ENCODE measurements at regions not wholly inside any gene's neighbourhood (a gene's known extent, or its start where the extent isn't known, plus 50 kb on each side); places are given as distances from the start of the nearest gene placed in this dataset.

DNA sequence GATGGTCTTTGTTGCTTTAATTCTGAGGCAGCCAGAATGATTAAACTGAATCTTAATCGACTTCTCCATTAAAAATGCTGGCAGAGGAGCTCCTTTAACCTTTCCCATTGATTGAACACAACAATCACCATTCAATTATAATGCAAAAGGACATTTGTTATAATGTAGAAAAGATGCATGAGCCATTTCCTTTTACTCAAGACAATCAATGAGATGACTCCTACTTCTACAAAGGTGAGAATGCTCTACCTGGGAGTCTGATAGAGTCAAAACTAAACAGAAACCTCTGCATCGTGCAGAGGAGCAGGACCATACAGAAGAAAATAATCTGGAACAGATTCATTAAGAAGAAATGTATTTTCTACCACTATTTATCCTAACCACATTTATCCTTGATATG, 253.6 kb upstream of the DACH1 start:
- no peak for DNase-seq (ENCODE audit: low spot score)

DNA sequence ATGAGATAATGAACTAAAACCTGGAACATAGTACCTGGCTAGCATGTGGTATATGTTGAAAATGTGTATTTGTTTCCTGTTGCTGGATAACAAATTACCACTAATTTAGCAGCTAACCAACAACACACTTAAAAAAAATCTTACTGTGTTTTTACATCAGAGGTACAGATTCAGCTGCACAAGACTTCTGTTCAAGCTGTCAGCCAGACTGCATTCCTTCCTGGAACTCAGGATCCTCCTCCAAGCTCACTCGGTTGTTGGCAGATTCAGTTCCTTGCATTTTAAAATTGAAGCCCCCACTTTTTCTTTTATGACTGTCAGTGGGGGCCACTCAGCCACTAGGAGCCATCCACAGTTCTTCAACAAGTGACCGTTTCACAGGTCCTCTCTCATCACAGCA, 246.9 kb upstream of the DACH1 start:
- DNase-seq (ENCODE audit: low spot score) = no peak

DNA sequence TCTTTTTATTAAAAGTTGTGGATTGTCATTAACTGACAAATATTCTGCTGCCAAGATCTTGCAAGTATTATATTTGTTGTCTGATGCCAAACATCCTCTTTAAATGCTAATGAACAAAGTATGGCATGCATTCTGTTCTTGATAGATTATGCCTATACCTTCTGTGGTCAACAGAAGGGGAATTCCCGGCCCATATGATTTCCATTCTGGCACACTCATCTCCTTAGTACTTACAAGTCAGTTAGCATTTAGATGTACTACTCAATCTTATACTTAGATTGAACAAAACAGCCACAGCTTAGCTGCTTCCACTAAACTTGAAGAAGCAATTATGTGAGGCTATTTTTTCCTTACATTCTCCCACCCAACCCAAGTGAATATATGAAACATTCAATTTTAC, 246.1 kb upstream of the DACH1 start:
- DNase-seq (ENCODE audit: low spot score) = no peak

DNA sequence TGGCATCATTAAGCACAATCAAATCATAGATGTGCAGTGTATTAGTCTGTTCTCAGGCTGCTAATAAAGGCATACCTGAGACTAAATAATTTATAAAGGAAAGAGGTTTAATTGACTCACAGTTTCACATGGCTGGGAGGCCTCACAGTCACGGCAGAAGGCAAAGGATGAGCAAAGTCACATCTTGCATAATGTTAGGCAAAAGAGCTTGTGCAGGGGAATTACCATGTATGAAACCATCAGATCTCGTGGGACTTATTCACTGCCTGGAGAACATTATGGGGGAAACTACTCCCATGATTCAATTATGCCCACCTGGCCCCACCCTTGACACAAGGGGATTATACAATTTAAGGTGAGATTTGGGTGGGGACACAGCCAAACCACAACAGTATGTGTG, 245.2 kb upstream of the DACH1 start:
- no peak for DNase-seq (ENCODE audit: low spot score)

DNA sequence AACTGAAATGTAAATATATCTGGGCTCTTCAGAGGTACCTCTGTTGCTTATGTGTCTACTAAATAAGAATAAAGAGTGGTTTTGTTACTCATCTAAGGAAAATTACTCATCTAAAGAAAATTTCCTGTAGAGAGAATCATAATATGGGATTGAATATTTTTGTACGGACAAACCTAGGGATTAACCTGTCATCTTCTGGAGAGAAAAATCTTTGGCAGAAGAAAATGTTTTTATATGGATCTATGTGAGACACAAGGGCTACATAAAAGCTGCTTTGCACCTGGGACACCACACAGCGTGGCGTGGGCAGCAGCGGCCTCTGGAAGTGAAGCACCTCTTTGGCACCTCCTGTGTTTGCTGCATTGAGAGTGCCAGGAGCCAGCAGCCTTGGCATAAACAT, 242.9 kb upstream of the DACH1 start:
- DNase-seq (ENCODE audit: low spot score) = no peak

DNA sequence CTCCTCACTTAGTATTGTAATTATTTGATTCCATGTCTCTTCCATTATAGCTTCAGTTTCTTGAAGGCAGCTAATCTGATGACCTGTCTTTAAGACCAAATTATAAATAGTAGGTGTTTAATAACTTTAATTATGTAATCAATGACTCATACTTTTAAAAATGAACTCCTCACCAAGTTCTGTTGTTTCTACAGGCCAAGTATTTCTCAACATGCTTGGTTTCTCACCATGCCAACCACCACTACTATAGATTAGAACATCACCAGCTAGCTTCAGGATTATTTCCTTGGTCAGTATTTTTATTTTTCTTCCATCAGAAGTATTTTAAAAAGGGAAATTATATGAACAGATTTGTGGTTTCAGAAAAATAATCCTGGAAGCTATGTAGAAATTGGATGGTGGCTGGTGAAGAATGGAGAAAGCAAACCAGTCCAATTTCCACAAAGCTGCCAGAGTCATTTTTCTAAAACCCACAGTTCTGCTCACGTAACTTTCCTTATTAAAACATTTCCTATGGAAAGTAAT, 237.7 kb upstream of the DACH1 start:
- DNase-seq (ENCODE audit: low spot score) = no peak

DNA sequence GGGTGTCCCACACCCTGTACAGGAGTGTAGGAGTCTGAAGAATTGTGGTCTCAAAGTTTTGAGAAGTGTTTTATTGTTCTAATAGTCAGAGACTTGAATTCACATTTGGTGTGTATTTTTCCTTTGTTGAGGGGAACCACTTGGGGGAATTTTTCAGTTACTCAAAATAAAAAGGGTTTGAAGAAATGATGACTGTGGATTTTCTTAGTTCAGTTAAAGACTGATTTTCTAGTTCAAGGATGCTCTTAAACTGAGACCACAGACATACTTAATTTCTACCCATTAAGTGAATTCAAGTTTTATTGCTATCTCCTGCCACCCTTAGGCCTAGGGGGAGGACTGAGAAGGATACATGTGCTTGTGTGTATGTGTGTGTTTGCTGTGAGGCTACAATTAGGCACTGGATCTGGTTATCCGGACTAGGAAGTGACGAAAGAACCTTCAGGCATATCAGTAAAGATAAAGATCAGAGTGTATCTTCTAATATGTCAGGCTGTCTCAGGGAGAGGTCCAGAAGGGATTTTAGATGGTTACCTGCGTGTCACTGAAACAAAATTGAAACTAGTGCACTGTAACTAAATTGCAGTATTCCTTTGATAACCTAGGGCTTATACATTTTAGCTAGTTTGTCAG, 234.9 kb upstream of the DACH1 start:
- DNase-seq (ENCODE audit: low spot score) = no peak

DNA sequence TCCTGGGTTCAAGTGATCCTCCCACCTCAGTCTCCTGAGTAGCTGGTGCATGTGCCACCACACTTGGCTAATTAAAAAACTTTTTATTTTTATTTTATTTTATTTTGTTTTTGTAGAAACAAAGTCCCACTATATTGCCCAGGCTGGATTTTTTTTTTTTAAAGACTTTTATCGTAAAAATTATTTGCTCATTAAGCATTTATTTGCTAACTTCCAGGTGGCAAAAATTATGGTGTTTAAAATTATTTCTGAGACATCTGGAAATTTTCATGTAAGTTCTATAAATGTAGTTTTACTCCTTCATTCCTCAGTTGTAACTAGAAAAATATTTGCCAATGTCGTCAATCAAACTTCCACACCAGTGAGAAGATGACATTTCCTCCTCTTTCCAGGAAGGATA, 233.3 kb upstream of the DACH1 start:
- DNase-seq (ENCODE audit: low spot score) = no peak

DNA sequence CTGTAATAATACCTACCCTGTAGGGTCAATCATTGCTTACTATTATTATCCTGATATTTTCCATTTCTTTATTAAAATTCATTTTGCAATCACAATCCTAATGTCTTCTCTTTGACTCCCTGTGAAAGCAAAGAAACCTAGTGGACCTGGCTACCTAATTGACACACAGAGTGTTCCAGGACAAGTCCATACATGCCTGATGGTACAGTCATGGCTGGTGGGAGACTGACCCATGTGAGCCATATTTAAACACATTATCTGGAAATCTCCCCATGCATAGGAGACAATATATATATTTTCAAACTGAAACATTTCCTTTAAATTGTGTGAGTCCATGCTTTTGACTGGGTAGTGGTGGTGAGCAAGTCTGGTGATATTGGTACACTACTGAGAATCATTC, 230.6 kb upstream of the DACH1 start:
- no peak for DNase-seq (ENCODE audit: low spot score)

DNA sequence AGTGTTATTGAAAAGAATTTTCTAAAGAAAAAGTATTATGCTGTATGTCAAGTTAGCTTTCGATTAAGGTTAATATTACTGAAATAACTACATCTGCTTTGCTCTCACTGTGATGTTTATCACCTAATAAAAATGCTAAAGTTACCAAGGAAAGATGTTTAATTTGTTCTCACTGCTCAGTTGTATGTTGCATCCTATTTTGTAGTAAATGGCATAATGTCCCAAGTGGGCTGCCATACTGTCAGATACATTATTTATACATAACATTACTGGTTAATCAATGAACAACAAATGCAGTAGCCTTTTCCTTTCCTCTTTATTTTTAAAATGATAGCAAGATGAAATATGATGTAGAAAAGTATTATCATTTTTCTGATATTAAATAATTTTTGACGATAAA, 226.3 kb upstream of the DACH1 start:
- no peak for DNase-seq (ENCODE audit: low spot score)

DNA sequence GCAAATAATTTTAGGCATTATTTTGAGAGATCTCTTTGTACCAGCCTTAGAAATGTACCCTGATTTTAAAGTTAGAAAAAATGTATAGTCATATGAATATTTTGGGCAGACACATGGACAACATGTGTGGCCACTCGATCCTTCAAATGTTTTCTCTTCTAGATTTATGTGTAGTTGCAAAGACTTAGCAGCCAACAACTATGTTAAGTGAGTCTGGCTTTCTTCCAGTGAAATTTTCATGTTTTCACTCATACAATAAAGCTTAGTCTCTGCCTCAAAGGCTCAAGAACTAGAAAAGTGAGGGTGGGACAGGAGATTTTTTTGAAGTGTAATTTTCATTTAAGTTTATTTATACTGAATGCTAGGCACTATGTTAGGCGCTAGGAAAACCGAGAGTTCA, 207.7 kb upstream of the DACH1 start:
- DNase-seq (ENCODE audit: low spot score) = no peak

DNA sequence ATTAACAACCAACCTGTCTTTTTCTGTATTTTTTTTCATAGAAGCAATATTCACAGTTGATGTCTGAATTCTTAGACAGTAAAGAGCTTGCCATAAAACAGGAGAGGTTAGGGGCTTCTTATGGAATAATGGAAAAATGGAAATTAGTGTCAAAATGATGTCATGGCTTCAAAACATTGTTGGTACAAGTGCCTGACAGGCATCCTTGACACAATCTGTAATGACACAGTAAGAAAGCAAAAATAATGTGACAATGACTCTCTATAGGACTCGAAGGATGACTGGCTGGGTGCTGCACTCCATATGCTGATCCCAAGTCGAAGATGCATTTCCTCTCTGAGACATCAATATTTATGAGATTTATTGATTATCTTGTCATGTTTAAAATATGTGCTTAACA, 205.3 kb upstream of the DACH1 start:
- DNase-seq (ENCODE audit: low spot score) = no peak

DNA sequence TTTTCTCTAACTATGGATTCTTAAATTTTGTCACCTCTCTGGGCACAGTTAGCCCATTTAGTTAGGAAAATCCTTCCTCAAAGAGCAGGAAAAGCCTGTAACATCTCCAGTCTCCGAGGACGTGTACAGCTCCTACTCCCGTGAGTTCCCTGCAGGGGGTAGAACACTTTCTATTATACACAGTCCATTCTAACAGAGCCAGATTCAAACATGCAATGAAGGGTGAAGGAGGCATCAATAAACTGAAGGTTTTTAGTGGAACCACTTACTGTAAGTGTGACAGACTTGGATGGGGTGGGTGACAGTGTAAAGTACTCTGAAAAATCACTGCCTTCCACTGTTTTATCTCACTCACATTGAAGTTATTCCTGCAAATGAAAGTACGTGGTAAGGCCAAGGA, 204.7 kb upstream of the DACH1 start:
- DNase-seq (ENCODE audit: low spot score) = no peak

DNA sequence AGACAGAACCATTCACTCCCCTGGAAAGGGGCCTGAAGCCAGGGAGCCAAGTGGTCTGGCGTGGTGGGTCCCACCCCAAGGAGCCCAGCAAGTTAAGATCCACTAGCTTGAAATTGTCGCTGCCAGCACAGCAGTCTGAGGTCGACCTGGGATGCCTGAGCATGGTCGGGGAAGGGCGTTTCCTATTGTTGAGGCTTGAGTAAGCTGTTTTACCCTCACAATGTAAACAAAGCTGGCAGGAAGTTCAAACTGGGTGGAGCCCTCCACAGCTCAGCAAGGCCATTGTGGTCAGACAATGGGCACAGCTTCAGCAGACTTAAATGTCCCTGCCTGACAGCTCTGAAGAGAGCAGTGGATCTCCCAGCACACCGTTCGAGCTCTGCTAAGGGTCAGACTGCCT, 195.6 kb upstream of the DACH1 start:
- DNase-seq (ENCODE audit: low spot score) = peak; percentile 43

DNA sequence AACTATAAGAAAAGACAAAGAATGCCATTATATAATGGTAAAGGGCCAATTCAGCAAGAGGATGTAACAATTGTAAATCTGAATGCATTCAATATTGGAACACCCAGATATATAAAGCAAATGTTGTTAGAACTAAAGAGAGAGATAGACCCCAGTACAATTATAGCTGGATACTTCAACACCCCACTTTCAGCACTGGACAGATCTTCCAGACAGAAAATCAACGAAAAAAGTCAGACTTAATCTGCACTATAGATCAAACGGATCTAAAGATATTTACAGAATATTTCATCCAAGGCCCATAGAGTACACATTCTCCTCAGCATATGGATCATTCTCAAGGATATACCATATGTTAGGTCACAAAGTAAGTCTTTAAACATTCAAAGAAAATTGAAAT, 194.6 kb upstream of the DACH1 start:
- DNase-seq (ENCODE audit: low spot score) = no peak

DNA sequence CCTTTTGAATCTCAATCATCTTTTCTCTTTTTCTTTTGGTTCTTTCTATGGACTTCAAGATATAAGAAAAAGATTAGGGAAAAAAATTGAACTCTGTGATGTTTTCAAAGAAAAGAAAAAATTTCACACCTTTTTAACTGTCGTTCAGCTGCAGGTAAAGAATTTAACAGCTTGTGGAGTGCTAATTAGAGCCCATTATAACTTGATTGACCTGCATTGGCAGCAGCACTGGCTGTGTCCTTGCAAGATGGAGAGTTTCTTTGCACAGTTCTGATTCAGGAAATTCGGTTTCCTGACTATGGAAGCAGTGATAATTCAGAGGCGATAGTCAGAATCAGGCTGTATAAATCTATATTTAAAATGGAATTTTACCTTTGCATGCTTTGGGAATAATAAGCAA, 183.2 kb upstream of the DACH1 start:
- DNase-seq (ENCODE audit: low spot score) = no peak

DNA sequence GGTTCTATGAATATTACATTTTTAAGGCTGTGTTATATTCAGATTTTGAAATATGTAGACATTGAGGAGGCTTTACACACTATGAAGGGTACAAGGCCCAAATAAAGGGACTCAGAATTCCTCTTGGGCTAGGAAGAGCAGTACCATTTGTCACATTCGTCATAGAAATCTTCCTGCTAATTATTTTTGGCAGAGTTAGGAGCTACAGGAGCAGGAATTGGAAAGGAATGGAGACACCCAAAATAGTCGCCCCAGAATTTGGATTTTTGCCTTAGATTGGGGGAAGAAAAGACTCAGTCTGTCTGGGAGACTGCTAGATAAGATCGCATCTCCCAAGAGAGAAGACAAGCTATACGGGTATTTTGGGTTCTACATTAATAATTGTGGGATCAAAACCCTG, 176.4 kb upstream of the DACH1 start:
- DNase-seq (ENCODE audit: low spot score) = no peak

DNA sequence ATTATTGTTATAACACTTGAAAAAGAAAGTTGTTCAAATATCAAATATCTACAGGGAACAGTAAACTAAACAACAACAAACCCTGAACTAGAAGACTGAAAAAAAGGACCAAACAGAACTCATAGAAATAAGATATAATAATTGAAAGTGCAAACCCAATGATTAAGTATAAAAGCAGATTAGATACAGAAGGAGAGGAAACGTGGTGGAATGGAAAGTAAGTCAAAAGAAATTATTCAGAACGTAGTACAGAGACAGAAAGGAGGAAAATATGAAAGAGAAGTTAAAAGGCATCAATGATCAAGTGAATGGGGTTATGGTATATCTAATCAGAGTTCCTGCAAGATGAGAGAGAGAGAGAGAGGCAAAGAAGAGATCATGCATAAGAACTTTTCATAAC, 174.2 kb upstream of the DACH1 start:
- DNase-seq (ENCODE audit: low spot score) = no peak

DNA sequence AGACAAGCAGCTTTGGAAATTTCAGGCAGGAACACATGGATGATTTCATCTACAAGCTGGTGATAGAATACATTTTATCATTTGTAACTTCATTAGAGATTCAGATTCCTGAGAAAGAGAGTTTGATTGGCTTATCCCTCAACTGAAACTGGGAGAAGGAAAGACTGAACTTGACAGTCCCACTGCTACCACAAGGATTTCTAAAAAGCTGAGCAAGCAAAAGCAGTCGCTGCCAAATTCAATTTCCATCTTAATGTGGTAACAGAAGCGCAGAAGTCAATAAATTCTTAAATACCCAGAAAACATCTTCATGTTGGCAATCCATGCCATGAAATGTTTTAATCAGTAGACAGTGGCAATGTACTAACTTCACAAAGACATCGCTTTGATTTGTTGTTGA, 172.1 kb upstream of the DACH1 start:
- no peak for DNase-seq (ENCODE audit: low spot score)

DNA sequence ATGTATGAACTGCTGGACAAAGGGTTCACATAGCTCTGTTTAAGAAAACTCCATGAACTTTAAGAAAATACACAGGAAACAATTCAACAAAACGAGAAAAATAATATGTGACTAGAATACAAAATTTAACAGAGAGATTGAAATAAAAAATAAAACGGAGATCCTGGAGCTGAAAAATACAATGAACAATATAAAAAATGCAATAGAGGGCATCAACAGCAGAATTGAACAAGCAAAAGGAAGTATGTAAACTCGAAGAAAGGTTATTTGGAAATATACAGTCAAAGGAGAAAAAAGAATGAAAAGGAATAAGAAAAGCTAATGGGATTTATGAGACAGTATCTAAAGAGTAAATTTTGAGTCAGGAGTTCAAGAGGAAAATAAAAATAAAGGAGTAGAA, 163.0 kb upstream of the DACH1 start:
- DNase-seq (ENCODE audit: low spot score) = no peak

DNA sequence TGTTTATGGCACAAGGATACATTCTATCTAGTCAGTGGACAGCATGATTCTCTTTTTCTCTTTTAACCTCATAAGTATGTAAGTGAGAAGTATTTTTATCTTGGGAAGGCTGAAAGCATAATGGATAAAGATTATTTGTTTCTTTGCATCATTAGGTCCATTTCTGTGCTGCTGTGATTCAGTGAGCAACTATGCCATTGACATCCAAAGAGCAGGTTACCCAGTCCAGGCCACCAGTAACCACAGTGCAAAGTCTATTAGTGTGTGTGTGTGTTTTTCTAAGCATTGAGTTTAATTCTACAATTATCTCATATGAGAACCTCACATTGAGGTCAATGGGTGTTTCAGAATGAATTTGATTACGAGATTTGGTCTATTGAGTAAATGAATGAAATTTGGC, 158.8 kb upstream of the DACH1 start:
- DNase-seq (ENCODE audit: low spot score) = no peak

DNA sequence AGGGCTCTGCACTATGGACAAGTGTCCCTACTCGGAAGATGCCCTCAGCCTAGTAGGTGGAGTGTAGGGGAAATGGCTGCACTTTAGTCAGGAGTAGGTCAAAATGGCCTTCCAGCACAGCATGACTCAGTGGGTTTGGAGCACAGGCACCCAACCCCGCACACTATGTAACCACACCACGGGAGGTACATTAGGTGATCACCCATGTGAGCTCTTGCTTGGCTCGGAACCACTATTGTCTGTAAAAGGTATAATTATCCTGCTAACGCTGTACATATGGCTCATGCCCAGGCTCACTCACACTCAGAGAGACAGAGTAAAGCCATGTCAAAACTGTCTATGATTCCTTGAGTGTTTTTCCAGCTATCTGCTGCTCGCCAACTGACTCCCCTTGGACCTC, 156.9 kb upstream of the DACH1 start:
- no peak for DNase-seq (ENCODE audit: low spot score)

DNA sequence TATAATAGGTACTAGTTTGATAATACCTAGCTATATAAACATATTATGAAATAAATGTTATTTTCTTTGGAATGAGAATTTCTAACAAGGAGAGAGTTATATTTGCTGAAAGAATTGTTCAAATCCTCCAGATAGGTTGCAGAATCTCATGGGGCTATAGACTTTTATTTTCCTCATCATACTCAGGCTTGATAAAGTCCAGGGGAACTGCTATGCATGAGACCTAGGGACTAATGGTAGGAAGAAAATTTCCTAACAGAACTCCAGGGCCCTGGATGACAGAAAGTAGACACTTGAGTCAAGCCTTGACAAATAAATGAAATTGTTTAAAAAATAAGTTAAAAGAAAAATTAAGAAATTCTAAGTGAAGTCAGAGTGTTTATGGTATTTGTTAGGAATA, 138.5 kb upstream of the DACH1 start:
- DNase-seq (ENCODE audit: low spot score) = no peak

DNA sequence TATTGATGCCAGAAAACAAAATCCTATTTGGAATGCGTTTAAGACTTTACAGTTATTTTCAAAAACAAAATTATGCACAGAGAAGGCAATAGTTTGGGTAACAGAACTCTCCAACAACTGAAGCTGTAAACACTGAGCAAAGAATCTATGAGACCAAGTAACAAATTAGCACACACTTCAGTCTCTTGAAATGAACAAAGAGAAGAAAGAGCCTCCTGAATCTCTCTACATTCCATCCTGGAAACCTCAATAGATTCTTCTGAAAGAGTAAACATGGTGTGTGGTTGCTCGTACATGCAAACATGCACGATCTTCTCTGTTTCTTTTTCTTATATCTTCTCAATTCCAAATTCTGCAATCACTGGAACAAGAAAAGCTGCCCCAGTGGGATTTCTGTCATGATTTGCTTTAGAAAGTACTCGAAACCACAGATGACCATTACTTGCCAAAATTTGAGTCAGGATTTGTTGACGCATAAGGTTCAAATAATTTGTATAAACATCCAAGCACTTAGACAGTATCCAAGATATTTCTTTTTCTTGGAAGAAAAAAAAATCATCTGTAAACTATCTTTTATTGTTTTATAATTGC, 137.9 kb upstream of the DACH1 start:
- DNase-seq (ENCODE audit: low spot score) = no peak
